ENCODE measurements at regions not wholly inside any gene's neighbourhood (a gene's known extent, or its start where the extent isn't known, plus 50 kb on each side); places are given as distances from the start of the nearest gene placed in this dataset.

DNA sequence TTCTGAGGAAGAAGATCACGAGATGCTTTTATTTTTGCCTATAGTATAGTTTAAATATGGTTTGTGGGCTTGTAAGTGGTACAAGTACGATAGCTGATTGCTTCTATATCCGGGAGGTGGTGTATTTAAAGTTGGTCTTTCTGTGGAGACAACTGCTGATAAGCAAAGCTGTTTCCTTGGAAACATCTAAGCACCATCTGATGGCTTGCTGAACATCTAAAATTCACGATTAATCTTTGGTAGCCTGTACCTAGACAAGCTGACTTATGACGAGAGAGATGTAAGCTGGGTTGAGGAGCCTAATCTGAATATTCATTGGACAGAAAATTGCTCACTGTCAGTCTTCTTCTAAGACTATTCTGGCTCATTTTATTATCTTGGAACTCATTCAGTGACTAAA, 74.6 kb upstream of the NWD2 start:
- TF ChIP-seq, protein P1, sequence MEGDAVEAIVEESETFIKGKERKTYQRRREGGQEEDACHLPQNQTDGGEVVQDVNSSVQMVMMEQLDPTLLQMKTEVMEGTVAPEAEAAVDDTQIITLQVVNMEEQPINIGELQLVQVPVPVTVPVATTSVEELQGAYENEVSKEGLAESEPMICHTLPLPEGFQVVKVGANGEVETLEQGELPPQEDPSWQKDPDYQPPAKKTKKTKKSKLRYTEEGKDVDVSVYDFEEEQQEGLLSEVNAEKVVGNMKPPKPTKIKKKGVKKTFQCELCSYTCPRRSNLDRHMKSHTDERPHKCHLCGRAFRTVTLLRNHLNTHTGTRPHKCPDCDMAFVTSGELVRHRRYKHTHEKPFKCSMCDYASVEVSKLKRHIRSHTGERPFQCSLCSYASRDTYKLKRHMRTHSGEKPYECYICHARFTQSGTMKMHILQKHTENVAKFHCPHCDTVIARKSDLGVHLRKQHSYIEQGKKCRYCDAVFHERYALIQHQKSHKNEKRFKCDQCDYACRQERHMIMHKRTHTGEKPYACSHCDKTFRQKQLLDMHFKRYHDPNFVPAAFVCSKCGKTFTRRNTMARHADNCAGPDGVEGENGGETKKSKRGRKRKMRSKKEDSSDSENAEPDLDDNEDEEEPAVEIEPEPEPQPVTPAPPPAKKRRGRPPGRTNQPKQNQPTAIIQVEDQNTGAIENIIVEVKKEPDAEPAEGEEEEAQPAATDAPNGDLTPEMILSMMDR (IDR thresholded peaks at IDR 0.05): no peak
- TF ChIP-seq POLR2A (IDR thresholded peaks at IDR 0.05): no peak
